ENCODE measurements at regions not wholly inside any gene's neighbourhood (a gene's known extent, or its start where the extent isn't known, plus 50 kb on each side); places are given as distances from the start of the nearest gene placed in this dataset.
A peak's percentile ranks its signal among the peaks of the same experiment; 100 is the strongest.

DNA sequence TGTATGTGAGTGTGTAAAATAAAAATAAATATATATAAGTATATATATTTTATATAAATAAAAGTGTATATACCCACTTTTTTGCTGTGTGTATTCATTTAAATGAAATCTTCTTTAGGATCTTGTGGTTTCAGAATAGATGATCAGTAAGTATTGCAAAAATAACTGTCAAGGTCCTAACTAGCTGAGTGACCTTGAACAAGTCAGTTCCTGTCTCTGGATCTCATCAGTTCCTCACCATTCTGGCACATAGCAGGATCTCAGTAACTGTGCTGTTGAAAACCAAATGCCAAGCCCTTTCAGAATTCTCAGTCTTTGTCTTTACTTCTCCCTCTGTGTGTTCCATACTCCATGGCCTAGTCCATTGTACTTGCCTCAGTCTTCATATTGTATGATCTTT, 115.3 kb upstream of the CXCR4 start:
- peak overlapping the region; percentile 65 for H3K4me2 ChIP-seq

DNA sequence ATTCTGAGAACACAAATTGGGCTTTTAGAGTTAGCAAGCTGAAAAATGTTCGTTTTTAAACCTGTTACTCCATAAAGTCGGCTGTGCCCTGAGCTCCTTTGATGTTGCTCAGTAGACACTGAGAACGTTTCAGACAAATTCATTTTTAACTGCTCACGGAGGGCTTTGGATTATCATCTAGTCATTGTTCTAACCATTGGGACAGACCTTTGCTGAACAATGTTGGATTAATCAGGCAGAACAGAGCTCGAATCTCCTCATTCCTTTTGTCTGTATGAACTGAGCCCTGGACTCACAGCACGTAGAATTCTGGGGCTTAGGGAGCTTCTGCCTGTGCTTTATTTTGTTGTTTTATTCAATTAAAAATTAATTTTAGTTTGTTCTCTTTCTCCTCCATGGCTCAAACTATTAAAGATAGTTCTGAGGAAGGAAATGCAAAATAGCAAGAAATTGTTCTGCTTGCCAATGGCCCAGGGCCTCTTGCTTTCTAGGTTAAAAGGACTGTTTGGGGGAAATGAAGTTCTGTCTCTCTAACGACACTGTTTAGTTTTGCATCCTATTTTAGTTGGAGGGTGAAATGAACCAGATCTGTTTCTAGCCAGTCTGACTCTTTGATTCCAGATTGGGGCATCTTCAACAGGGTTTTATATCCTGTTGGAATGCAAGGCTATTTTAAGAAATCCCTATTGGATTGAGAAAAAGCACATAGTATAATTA, 114.7 kb upstream of the CXCR4 start:
- TF ChIP-seq Cebpa-rat (IDR thresholded peaks at IDR 0.05) = no peak
- Histone ChIP-seq H3K9ac (peak overlapping the region; percentile 27; the same call in 1 of the 2 replicates), H3K4me2 (peak overlapping the region; percentile 65), H4K20me1 (no peaks in the 10 kb centered on the region), H3K4me1 (peaks cover 61% of the 10 kb centered on the region), H3K9me3 (peaks cover 6% of the 10 kb centered on the region), H3K27ac (peak overlapping the region; percentile 55), H3K27me3 (no peaks in the 10 kb centered on the region), H3K4me3 (no peak overlapping the region), H3K36me3 (no peaks in the 10 kb centered on the region)

More for the DNA sequence above, 115.3 kb upstream of the CXCR4 start:
- Histone ChIP-seq H3K36me3 (no peaks in the 10 kb centered on the region), H3K9ac (no peak overlapping the region), H3K9me3 (peaks cover 6% of the 10 kb centered on the region), H3K4me3 (no peak overlapping the region), H4K20me1 (no peaks in the 10 kb centered on the region), H3K27ac (peak overlapping the region; percentile 3; the same call in 1 of the 2 replicates), H3K27me3 (no peaks in the 10 kb centered on the region), H3K4me1 (peaks cover 68% of the 10 kb centered on the region)
- TF ChIP-seq Cebpa-rat (IDR thresholded peaks at IDR 0.05) = no peak

DNA sequence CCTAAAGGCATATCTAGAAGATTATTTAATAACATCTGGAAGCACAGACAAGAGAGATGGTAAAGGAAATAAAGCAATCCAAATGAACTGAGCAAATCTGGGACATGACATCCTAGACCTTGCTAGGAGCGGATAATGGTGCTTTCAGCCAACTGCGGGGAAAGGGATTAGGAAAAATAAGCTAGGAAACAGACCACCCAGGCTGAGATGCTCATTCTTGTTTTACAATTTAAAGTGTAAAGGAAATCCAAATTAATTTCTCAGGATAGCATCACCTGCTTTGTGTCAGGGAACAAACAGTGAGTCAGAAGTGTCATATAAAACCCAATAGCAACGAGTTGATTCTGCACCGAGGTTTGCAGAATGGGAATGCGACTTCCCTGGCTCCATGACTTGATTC, 112.5 kb upstream of the CXCR4 start:
- H3K4me1 ChIP-seq = peaks cover 60% of the 10 kb centered on the region
- no peaks in the 10 kb centered on the region for H3K36me3 ChIP-seq
- no peaks in the 10 kb centered on the region for H3K27me3 ChIP-seq
- peaks cover 6% of the 10 kb centered on the region for H3K9me3 ChIP-seq
- H3K4me2 ChIP-seq = no peak overlapping the region
- TF ChIP-seq Cebpa-rat (IDR thresholded peaks at IDR 0.05) = no peak
- H3K9ac ChIP-seq = no peak overlapping the region
- H3K27ac ChIP-seq = no peak overlapping the region
- no peak overlapping the region for H3K4me3 ChIP-seq
- no peaks in the 10 kb centered on the region for H4K20me1 ChIP-seq

DNA sequence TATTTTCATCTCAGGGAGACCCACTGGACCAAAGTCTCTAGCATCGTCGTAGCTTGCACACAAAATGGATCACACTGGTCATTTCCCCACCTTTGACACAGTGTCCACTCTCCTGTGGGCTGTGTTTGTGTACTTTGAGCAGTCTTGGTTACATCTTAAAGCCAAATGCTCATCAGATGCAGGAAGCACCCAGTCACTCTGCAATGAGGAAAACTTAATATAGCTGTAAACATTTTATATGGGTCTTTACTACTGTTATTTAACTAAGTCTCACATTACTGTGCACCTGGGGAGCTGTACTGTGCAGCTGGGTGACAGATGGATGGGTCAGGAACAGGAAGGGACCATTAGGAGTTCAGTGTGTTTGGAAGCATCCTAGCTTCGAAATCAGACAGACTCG, 109.0 kb upstream of the CXCR4 start:
- Histone ChIP-seq H3K27me3 (no peaks in the 10 kb centered on the region), H3K9me3 (peaks cover 6% of the 10 kb centered on the region), H3K4me3 (no peak overlapping the region), H3K36me3 (no peaks in the 10 kb centered on the region), H3K4me1 (peaks cover 62% of the 10 kb centered on the region), H3K9ac (no peak overlapping the region), H4K20me1 (no peaks in the 10 kb centered on the region), H3K4me2 (peak overlapping the region; percentile 58), H3K27ac (no peak overlapping the region)
- no peak for TF ChIP-seq Cebpa-rat (IDR thresholded peaks at IDR 0.05)

DNA sequence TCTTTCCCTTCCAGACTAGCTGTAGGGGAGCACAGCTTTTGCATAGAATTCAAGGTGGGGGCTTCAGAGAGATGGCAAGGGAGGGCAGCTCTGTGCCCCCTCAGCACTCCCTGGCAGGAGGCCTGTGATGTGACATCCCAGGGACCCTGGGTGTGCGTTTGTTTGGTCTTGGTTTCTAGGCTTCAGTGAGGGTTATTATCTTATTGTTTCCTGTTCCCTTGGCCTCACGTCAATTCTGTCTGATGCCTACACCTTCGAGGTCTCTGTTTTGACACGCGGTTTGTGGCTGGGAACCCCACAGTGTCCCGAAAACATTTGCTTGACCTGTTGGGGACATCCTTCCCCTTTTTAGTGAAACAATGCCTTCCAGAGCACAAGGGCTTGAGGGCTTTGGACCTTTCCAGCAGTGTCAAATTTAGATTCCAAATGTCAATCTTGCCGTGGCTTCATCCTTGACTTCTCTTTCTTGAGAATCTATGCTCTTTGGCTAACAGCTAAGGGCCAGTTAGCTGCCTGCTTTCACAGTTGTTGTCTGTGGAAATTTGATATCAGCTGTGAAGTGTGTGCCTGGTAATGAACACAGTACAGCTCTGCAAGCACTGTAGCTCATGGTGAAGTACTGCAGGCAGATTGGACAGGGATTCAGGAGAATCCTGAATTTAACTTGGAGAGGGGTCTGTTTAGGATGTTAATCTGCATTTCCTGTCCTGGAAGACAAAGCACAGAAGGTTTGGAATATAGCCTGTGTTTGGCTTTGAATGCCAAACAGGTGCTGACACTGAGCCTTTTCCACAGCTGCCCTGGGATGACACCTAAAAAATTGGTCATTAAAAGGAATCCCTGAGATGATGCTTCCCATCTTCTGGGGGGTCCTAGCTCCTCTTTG, 108.2 kb upstream of the CXCR4 start:
- Histone ChIP-seq H3K4me3 (no peak overlapping the region), H4K20me1 (no peaks in the 10 kb centered on the region), H3K36me3 (no peaks in the 10 kb centered on the region), H3K4me1 (peaks cover 61% of the 10 kb centered on the region), H3K27me3 (no peaks in the 10 kb centered on the region), H3K9ac (no peak overlapping the region), H3K9me3 (peaks cover 6% of the 10 kb centered on the region), H3K27ac (peak overlapping the region; percentile 37), H3K4me2 (peak overlapping the region; percentile 58)
- no peak for TF ChIP-seq Cebpa-rat (IDR thresholded peaks at IDR 0.05)

DNA sequence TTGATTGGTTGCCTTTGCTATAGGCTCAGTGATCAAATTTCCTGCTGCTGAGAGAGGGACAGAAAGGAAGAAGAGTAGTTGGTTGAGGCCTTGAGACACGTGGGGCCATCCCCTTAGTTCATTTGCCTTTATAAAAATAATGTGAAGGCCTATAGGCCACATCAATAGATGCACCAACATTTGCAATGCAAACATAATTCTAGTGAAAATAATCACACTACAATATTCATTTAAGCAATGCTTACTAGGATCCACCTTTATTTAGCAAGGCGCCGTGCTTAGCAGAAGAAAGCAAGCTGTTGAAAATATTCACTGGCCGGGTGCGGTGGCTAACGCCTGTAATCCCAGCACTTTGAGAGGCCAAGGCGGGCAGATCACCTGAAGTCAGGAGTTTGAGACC, 105.3 kb upstream of the CXCR4 start:
- no peak overlapping the region for H3K9ac ChIP-seq
- no peak for TF ChIP-seq Cebpa-rat (IDR thresholded peaks at IDR 0.05)
- no peaks in the 10 kb centered on the region for H3K27me3 ChIP-seq
- H4K20me1 ChIP-seq = no peaks in the 10 kb centered on the region
- peaks cover 76% of the 10 kb centered on the region for H3K4me1 ChIP-seq
- H3K36me3 ChIP-seq = no peaks in the 10 kb centered on the region
- no peak overlapping the region for H3K4me3 ChIP-seq
- peak overlapping the region; percentile 53 for H3K4me2 ChIP-seq
- no peaks in the 10 kb centered on the region for H3K9me3 ChIP-seq
- H3K27ac ChIP-seq = no peak overlapping the region

DNA sequence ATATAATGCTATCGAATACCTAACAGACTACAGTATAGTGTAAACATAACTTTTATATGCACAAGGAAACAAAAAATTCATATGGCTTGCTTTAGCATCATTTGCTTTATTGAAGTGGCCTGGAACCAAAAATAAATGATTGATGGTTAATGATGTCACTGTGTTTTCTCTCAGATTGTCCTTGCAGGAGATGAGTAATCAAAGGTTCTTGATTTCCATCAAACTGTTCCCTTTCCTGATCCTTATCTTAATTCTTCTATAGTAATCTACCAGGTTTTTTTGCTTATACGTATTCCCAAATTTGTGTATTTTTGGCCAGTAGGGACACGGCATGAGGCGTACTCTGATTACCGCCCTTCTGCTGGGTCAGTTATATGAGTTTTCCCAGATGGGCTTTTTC, 104.9 kb upstream of the CXCR4 start:
- TF ChIP-seq Cebpa-rat (IDR thresholded peaks at IDR 0.05) = no peak
- Histone ChIP-seq H3K36me3 (no peaks in the 10 kb centered on the region), H3K27ac (no peak overlapping the region), H3K27me3 (no peaks in the 10 kb centered on the region), H3K4me2 (peak overlapping the region; percentile 53), H3K4me3 (no peak overlapping the region), H3K9ac (no peak overlapping the region), H3K4me1 (peaks cover 81% of the 10 kb centered on the region), H3K9me3 (no peaks in the 10 kb centered on the region), H4K20me1 (no peaks in the 10 kb centered on the region)

DNA sequence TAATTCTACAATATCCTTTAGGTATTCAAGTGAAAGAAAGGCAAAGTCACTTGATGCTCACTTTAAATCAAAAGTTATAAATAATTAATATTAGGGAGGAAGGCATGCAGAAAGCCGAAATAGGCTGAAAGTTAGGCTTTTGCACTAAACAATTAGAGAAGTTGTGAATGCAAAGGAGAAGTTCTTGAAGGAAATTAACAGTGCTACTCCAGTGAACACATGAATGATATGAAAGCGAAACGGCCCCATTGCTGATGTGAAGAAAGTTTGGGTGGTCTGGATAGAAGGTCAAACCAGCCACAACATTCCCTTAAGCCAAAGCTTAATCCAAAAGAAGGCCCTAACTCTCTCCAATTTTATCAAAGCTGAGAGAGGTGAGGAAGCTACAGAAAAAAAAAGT, 103.1 kb upstream of the CXCR4 start:
- no peak overlapping the region for H3K27ac ChIP-seq
- H3K4me2 ChIP-seq = peak overlapping the region; percentile 53
- no peak overlapping the region for H3K4me3 ChIP-seq
- TF ChIP-seq Cebpa-rat (IDR thresholded peaks at IDR 0.05) = no peak
- H4K20me1 ChIP-seq = no peaks in the 10 kb centered on the region
- peaks cover 84% of the 10 kb centered on the region for H3K4me1 ChIP-seq
- no peaks in the 10 kb centered on the region for H3K36me3 ChIP-seq
- H3K27me3 ChIP-seq = no peaks in the 10 kb centered on the region
- H3K9me3 ChIP-seq = no peaks in the 10 kb centered on the region
- H3K9ac ChIP-seq = no peak overlapping the region

DNA sequence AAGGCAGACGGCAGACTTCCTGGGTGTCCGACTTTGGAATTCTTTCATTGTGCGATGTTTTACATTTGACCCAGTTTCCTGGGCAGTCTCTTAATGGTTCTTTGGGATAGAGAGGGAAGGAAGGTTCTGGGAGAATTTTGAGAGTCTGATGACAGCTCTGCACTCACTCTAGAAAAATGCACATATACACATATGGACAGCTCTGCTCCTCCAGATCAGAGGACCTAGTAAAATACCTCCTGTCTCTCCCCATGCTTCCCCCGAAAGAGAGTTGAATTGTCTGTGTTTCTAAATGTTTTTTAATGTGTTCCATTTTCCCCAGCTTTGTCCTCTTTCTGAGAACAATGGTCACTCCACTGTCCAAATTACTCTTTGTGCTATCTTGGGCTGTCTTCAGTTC, 102.0 kb upstream of the CXCR4 start:
- H3K27me3 ChIP-seq = no peaks in the 10 kb centered on the region
- no peak overlapping the region for H3K4me2 ChIP-seq
- H3K9me3 ChIP-seq = no peaks in the 10 kb centered on the region
- no peak overlapping the region for H3K4me3 ChIP-seq
- H3K9ac ChIP-seq = no peak overlapping the region
- no peak for TF ChIP-seq Cebpa-rat (IDR thresholded peaks at IDR 0.05)
- peaks cover 84% of the 10 kb centered on the region for H3K4me1 ChIP-seq
- H3K36me3 ChIP-seq = no peaks in the 10 kb centered on the region
- no peaks in the 10 kb centered on the region for H4K20me1 ChIP-seq
- H3K27ac ChIP-seq = no peak overlapping the region

DNA sequence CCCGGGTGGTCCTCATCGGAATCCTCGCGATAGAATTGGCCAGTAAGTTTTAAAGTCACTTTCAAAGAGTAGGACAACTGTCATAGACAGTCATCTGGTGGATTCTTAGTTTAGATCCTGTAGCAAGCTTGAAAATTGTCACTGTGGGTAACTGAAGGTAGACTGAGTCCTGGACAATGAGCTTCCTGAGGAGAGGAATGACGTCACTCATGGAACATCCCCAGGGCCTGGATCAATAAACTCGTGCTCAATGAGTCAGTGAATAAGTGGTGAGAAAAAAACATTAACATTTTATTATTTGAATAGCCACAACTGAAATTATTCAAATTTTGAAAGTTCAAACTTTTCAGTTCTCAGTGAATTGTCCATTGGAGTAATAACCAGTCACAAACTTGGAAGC, 101.4 kb upstream of the CXCR4 start:
- H3K9me3 ChIP-seq = no peaks in the 10 kb centered on the region
- H3K27me3 ChIP-seq = no peaks in the 10 kb centered on the region
- H3K4me1 ChIP-seq = peaks cover 85% of the 10 kb centered on the region
- no peak for TF ChIP-seq Cebpa-rat (IDR thresholded peaks at IDR 0.05)
- no peak overlapping the region for H3K27ac ChIP-seq
- H3K4me3 ChIP-seq = no peak overlapping the region
- no peak overlapping the region for H3K4me2 ChIP-seq
- no peaks in the 10 kb centered on the region for H4K20me1 ChIP-seq
- no peak overlapping the region for H3K9ac ChIP-seq
- no peaks in the 10 kb centered on the region for H3K36me3 ChIP-seq
